DOHH2 (cell line): ENCODE measurements at regions not wholly inside any gene's neighbourhood (a gene's known extent, or its start where the extent isn't known, plus 50 kb on each side); places are given as distances from the start of the nearest gene placed in this dataset.

Experiments
- CTCF ChIP-seq: fragments of 200-600 bp; sonication (generic); IDR thresholded peaks from one replicate; pipeline ENCODE4 v1.5.1; 2014; ENCODE audit warnings: antibody characterized with exemption, mild to moderate bottlenecking, low read depth, low read length; ENCODE audit not compliant: poor library complexity, severe bottlenecking
- EZH2phosphoT487 ChIP-seq: fragments of 200-600 bp; sonication (generic); IDR thresholded peaks from 2 replicates; pipeline ENCODE4 v1.6.1; 2017; ENCODE audit warnings: borderline replicate concordance, mild to moderate bottlenecking, antibody characterized with exemption, low read length, moderate library complexity, mixed read lengths

- TF ChIP-seq CTCF (no peak), EZH2phosphoT487 (no peak)
Measured at GRCh38 chr1:211206981-211207380, 52.2 kb upstream of the RCOR3 start.
